Kidney (tissue), 13 donors: ENCODE measurements at regions not wholly inside any gene's neighbourhood (a gene's known extent, or its start where the extent isn't known, plus 50 kb on each side); places are given as distances from the start of the nearest gene placed in this dataset.

ENCODE experiments used
- DNase-seq, 5 donors: peaks; one replicate each; pipeline ENCODE4 v3.0.0-alpha.2; 2013 to 2020
- FAIRE-seq: peaks from 2 replicates; lab custom pipeline; 2012; peaks lifted over from hg19 to GRCh38; lab: Jason Lieb, UNC
- H3K27ac ChIP-seq, 2 donors: one replicate each; pipeline ENCODE4 v1.7.0; 2013; ENCODE audit warnings: low read depth in 2 of 2, low read length in 2 of 2, inconsistent platforms in 1 of 2
- H3K27me3 ChIP-seq: one replicate; pipeline ENCODE4 v1.7.1; 2013; ENCODE audit warnings: low read length, inconsistent platforms; ENCODE audit not compliant: control insufficient read depth, insufficient read depth
- H3K36me3 ChIP-seq, 3 donors: one replicate each; pipeline versions ENCODE4 v1.7.0 to v1.7.1; 2013; ENCODE audit warnings: low read length in 3 of 3, control low read depth in 1 of 3, inconsistent platforms in 1 of 3; ENCODE audit not compliant: insufficient read depth in 3 of 3, control insufficient read depth in 2 of 3
- H3K4me1 ChIP-seq, 3 donors: one replicate each; pipeline versions ENCODE4 v1.7.0 to v1.7.1; 2013; ENCODE audit warnings: low read length in 3 of 3, inconsistent platforms in 1 of 3, low read depth in 1 of 3; ENCODE audit not compliant: control insufficient read depth in 2 of 3, insufficient read depth in 2 of 3
- H3K4me3 ChIP-seq, 3 donors: one replicate each; pipeline versions ENCODE4 v1.7.0 to v1.8.1; 2013; ENCODE audit warnings: low read length in 3 of 3, control low read depth in 1 of 3, inconsistent platforms in 1 of 3
- H3K9ac ChIP-seq, 3 donors: one replicate each; pipeline versions ENCODE4 v1.7.0 to v1.7.1; 2013; ENCODE audit warnings: low read length in 3 of 3, control low read depth in 1 of 3, inconsistent platforms in 1 of 3
- H3K9me3 ChIP-seq, 3 donors: one replicate each; pipeline versions ENCODE4 v1.7.0 to v1.7.1; 2013; ENCODE audit warnings: low read length in 3 of 3, control low read depth in 1 of 3, inconsistent platforms in 1 of 3; ENCODE audit not compliant: control insufficient read depth in 2 of 3, insufficient read depth in 1 of 3
- intact Hi-C: fragments of 100-400 bp; cut with DNase I; formaldehyde crosslinking; loops from one replicate; pipeline ENCODE4 v1.11.1; 2022
- TF ChIP-seq, protein P1 (sequence below): IDR thresholded peaks from 3 replicates; pipeline ENCODE4 v1.5.1; 2012; ENCODE audit warnings: mild to moderate bottlenecking, moderate library complexity, borderline replicate concordance; ENCODE audit not compliant: insufficient read depth; ENCODE audit errors: extremely low read depth
- donor health status: control.
- donor health status: control.
- donor health status: control.
- donor health status: control.
- donor health status: control.
- donor health status: DM: yes; HTN: yes; CAD: no.
- donor health status: Normal renal cell carcinoma (clear cell type).

- DNase-seq (peak in 1 of 5 donors; percentile 28), FAIRE-seq (no peak)
- H3K36me3 ChIP-seq, result no peaks in the 10 kb centered on the region
- no peaks in the 10 kb centered on the region for H3K9me3 ChIP-seq
- H3K27me3 ChIP-seq, result no peaks in the 10 kb centered on the region
- no peak overlapping the region for H3K27ac ChIP-seq
- no peak overlapping the region for H3K9ac ChIP-seq
- no peaks in the 10 kb centered on the region for H3K4me1 ChIP-seq
- TF ChIP-seq, protein P1, sequence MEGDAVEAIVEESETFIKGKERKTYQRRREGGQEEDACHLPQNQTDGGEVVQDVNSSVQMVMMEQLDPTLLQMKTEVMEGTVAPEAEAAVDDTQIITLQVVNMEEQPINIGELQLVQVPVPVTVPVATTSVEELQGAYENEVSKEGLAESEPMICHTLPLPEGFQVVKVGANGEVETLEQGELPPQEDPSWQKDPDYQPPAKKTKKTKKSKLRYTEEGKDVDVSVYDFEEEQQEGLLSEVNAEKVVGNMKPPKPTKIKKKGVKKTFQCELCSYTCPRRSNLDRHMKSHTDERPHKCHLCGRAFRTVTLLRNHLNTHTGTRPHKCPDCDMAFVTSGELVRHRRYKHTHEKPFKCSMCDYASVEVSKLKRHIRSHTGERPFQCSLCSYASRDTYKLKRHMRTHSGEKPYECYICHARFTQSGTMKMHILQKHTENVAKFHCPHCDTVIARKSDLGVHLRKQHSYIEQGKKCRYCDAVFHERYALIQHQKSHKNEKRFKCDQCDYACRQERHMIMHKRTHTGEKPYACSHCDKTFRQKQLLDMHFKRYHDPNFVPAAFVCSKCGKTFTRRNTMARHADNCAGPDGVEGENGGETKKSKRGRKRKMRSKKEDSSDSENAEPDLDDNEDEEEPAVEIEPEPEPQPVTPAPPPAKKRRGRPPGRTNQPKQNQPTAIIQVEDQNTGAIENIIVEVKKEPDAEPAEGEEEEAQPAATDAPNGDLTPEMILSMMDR, result no peak
- intact Hi-C loops, result no loop called here
- H3K4me3 ChIP-seq, result no peak overlapping the region
Measured at GRCh38 chr2:128526455-128526976, 207.8 kb upstream of the HS6ST1 start.

GRCh38 chr2:128528133-128528532 is 209.5 kb upstream of the HS6ST1 start:
- no peak overlapping the region for H3K27ac ChIP-seq
- DNase-seq, result no peak
- no peak overlapping the region for H3K9ac ChIP-seq
- no peaks in the 10 kb centered on the region for H3K9me3 ChIP-seq
- FAIRE-seq, result no peak
- no peaks in the 10 kb centered on the region for H3K27me3 ChIP-seq
- no peaks in the 10 kb centered on the region for H3K36me3 ChIP-seq
- H3K4me1 ChIP-seq, result no peaks in the 10 kb centered on the region
- intact Hi-C loops, result no loop called here
- no peak overlapping the region for H3K4me3 ChIP-seq
- TF ChIP-seq, protein P1, result no peak

DNA sequence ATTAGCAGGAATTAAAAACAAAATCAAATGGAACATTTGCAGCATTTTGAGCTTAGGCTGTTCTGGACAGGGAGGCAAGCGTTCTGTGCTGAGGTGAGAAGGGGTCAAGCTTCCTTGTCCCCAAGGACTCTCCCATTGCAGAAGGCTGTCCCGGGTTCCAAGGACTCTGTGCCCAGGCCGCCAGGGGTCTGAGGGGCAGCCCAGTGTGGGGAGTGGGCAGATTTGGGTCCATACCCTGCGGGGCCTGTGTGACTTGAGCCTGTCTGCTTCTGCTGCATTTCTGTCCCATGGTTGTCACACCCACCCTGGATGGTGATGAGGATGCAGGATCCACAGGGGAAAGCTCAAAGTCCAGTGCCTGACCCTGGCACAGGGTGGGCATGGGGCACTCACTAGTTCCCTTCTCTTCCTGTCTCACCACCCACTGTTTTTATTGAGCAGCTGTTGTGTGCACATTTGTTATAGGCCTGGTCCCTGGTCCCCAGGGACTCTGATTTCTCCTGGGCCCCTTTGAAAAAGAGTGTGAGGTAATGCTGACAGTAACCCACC is 211.4 kb upstream of the HS6ST1 start:
- FAIRE-seq (no peak), DNase-seq (peak in 1 of 5 donors; percentile 52)
- H3K4me3 ChIP-seq, result no peak overlapping the region
- H3K4me1 ChIP-seq, result no peaks in the 10 kb centered on the region
- H3K9ac ChIP-seq, result no peak overlapping the region
- H3K27me3 ChIP-seq, result no peaks in the 10 kb centered on the region
- no peak overlapping the region for H3K27ac ChIP-seq
- no peaks in the 10 kb centered on the region for H3K36me3 ChIP-seq
- TF ChIP-seq, protein P1, result no peak
- intact Hi-C loops, result no loop called here
- no peaks in the 10 kb centered on the region for H3K9me3 ChIP-seq

- no peaks in the 10 kb centered on the region for H3K9me3 ChIP-seq
- H3K27me3 ChIP-seq, result no peaks in the 10 kb centered on the region
- no peak overlapping the region for H3K27ac ChIP-seq
- no peak overlapping the region for H3K9ac ChIP-seq
- no peaks in the 10 kb centered on the region for H3K4me1 ChIP-seq
- peak; percentile 71 for FAIRE-seq
- H3K36me3 ChIP-seq, result no peaks in the 10 kb centered on the region
- TF ChIP-seq, protein P1, result peak; percentile 38
- DNase-seq, result no peak
- intact Hi-C loops, result no loop called here
- H3K4me3 ChIP-seq, result no peak overlapping the region
Measured at GRCh38 chr2:128531856-128532255, 213.2 kb upstream of the HS6ST1 start.
